K562 (cell line): ENCODE measurements at regions not wholly inside any gene's neighbourhood (a gene's known extent, or its start where the extent isn't known, plus 50 kb on each side); places are given as distances from the start of the nearest gene placed in this dataset.

Experiments used
- ATAC-seq: fragments of 200-7000 bp; cut with Tn5 transposase; 3 replicates; pipeline ENCODE4 v1.9.1; 2020; ENCODE audit warnings: moderate library complexity
- BruUV-seq: library from RNA; stranded (reverse); fragments of 400-500 nt; replicated peaks from 2 replicates; lab custom pipeline; 2021; lab: Mats Ljungman, UMichigan
- CTCF ChIA-PET: fragments of 300-600 bp; formaldehyde crosslinking; extraction: SDS; loops from one replicate; lab custom pipeline; 2021; ENCODE audit warnings: low intra/inter-chr PET ratio; lab: Yijun Ruan, JAX
- POLR2A ChIA-PET: fragments of 300-600, 350-650 bp; sonication (Branson Sonifier 250); formaldehyde crosslinking; extraction: SDS; loops from one replicate; lab custom pipeline; 2021; ENCODE audit warnings: antibody characterized with exemption, inconsistent platforms; lab: Yijun Ruan, JAX
- DNase-seq, 4 experiments: peaks; one replicate each; pipeline versions ENCODE4 v3.0.0 to v3.0.0-alpha.2; 2011 to 2018; ENCODE audit warnings: low spot score in 3 of 4, mixed read lengths in 3 of 4; ENCODE audit errors: extremely low read depth in 1 of 4
- FAIRE-seq: peaks from 2 replicates; lab custom pipeline; 2011; peaks lifted over from hg19 to GRCh38; lab: Jason Lieb, UNC
- H2AFZ ChIP-seq: 2 replicates; pipeline ENCODE4 v1.6.0; 2011; ENCODE audit warnings: low read depth, low read length, control low read depth, inconsistent platforms
- H3K27ac ChIP-seq: fragments of 200-600 bp; 3 replicates; pipeline ENCODE4 v1.8.0; 2011; ENCODE audit warnings: low read depth, mild to moderate bottlenecking, control low read depth, inconsistent platforms, low read length, moderate library complexity, mixed read lengths; ENCODE audit errors: extremely low read depth
- H3K27me3 ChIP-seq, 2 experiments: fragments of 300-600 bp in 1 of 2; 2 replicates in 1 of 2; 3 replicates in 1 of 2; pipeline versions ENCODE4 v1.6.0 to v1.8.0; 2011; ENCODE audit warnings: inconsistent platforms in 2 of 2, low read length in 2 of 2, mild to moderate bottlenecking in 1 of 2, mixed read lengths in 1 of 2, moderate library complexity in 1 of 2; ENCODE audit not compliant: control insufficient read depth in 2 of 2, insufficient read depth in 2 of 2
- H3K36me3 ChIP-seq: fragments of 300-600 bp; 3 replicates; pipeline ENCODE4 v1.8.0; 2011; ENCODE audit warnings: mild to moderate bottlenecking, low read length, inconsistent platforms; ENCODE audit not compliant: control insufficient read depth, insufficient read depth
- H3K4me1 ChIP-seq, 2 experiments: fragments of 200-600 bp in 1 of 2; replicated peaks in 1 of 2; 2 replicates in 1 of 2; 3 replicates in 1 of 2; pipeline versions ENCODE4 v1.5.1 to v1.8.0; 2011; ENCODE audit warnings: inconsistent platforms in 2 of 2, low read length in 2 of 2, mild to moderate bottlenecking in 1 of 2, mixed read lengths in 1 of 2, moderate library complexity in 1 of 2; ENCODE audit not compliant: control insufficient read depth in 2 of 2, insufficient read depth in 2 of 2
- H3K4me2 ChIP-seq: 2 replicates; pipeline ENCODE4 v1.6.1; 2011; ENCODE audit warnings: low read length, control low read depth, inconsistent platforms, mixed read lengths; ENCODE audit not compliant: insufficient read depth
- H3K4me3 ChIP-seq: fragments of 200-600 bp; sonication (generic), shearing (Covaris generic); 2 replicates; pipeline ENCODE4 v1.5.1; 2016; ENCODE audit warnings: control low read depth, inconsistent platforms
- H3K79me2 ChIP-seq: fragments of 200-600 bp; 3 replicates; pipeline ENCODE4 v1.8.0; 2011; ENCODE audit warnings: low read length, inconsistent platforms; ENCODE audit not compliant: control insufficient read depth, insufficient read depth
- H3K9ac ChIP-seq, 2 experiments: 2 replicates each; pipeline versions ENCODE4 v1.6.0 to v1.6.1; 2011; ENCODE audit warnings: low read depth in 2 of 2, low read length in 2 of 2, control low read depth in 1 of 2, inconsistent platforms in 1 of 2, mild to moderate bottlenecking in 1 of 2, mixed read lengths in 1 of 2; ENCODE audit not compliant: insufficient read depth in 1 of 2
- H3K9me1 ChIP-seq: one replicate; pipeline ENCODE4 v1.6.0; 2011; ENCODE audit warnings: inconsistent platforms, mild to moderate bottlenecking, low read length, moderate library complexity; ENCODE audit not compliant: control insufficient read depth, insufficient read depth
- H3K9me3 ChIP-seq: replicated peaks from 2 replicates; pipeline ENCODE4 v1.5.1; 2011; ENCODE audit warnings: low read depth, low read length, inconsistent platforms; ENCODE audit not compliant: control insufficient read depth, insufficient read depth
- H4K20me1 ChIP-seq: replicated peaks from 2 replicates; pipeline ENCODE4 v1.6.1; 2011; ENCODE audit warnings: low read length, inconsistent platforms, mixed read lengths; ENCODE audit not compliant: control insufficient read depth, insufficient read depth
- CREB1 ChIP-seq, 2 experiments: sonication (generic) in 1 of 2; formaldehyde crosslinking in 1 of 2; IDR thresholded peaks; 2 replicates each; pipeline versions ENCODE4 v1.6.1 to v1.8.0; 2012 to 2022; ENCODE audit warnings: inconsistent platforms in 1 of 2, mild to moderate bottlenecking in 1 of 2, missing genetic modification reagents in 1 of 2, moderate library complexity in 1 of 2
- HDGF ChIP-seq: fragments of 450-650 bp; IDR thresholded peaks from 2 replicates; pipeline ENCODE4 v1.6.1; 2016
- KLF1 ChIP-seq: fragments of 450-650 bp; IDR thresholded peaks from 2 replicates; pipeline ENCODE4 v1.6.1; 2016; ENCODE audit warnings: missing genetic modification characterization, missing compliant biosample characterization
- WGBS: fragments of 100-300 bp; shearing (Covaris generic); methylation state at CpG from one replicate; pipeline ENCODE4 v1.1.6; 2016; ENCODE audit warnings: low coverage, mixed read lengths; ENCODE audit not compliant: insufficient coverage; ENCODE audit errors: missing lambda C conversion rate; 5-methylcytosine and 5-hydroxymethylcytosine counted together
- in situ Hi-C: fragments of 300-500 bp; cut with MboI; formaldehyde crosslinking; loops from 4 replicates; pipeline ENCODE4 v1.15.0; 2018; ENCODE audit warnings: inconsistent platforms, mixed read lengths
- intact Hi-C: fragments of 100-400 bp; cut with micrococcal nuclease; formaldehyde crosslinking; loops from 2 replicates; pipeline ENCODE4 v1.14.2; 2022
- TF ChIP-seq, protein P1 (sequence below): sonication (generic); formaldehyde crosslinking; IDR thresholded peaks from 2 replicates; pipeline ENCODE4 v1.8.0; 2022; ENCODE audit warnings: missing genetic modification reagents, mild to moderate bottlenecking, borderline replicate concordance
- TF ChIP-seq, protein P2 (sequence below), 2 experiments: fragments of 450-650 bp; conservative IDR thresholded peaks; 2 replicates each; pipeline ENCODE4 v1.6.1; 2017; ENCODE audit warnings: mild to moderate bottlenecking in 2 of 2, moderate library complexity in 2 of 2

DNA sequence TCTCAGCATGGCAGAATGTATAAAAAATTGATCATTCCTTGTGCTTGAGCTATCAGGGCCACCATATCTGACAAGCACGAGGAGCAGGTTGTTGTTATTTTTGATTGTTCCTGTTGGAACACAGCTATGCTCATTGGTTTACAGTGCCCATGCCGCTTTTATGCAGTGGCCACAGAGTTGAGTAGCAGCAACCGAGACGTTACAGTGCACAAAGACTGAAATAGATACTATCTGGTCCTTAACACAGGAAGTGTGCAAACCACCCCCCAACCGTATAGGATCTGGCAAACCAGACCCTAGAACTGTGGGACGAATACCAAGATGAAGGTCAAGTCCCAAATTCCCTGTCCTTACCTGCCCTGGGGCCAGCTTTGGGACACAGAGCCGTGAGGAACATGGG lies 216.6 kb downstream of the KLF6 start:
- intact Hi-C loops: no loop called here
- Histone ChIP-seq H3K4me1 (peaks cover 0 to 4% of the 10 kb centered on the region in 2 experiments; a peak in 3 of 5 replicates), H3K4me2 (no peak overlapping the region), H2AFZ (no peak overlapping the region), H3K9ac (no peak overlapping the region), H3K27ac (no peak overlapping the region), H3K9me1 (no peaks in the 10 kb centered on the region)
- in situ Hi-C loops: no loop called here
- POLR2A ChIA-PET: no interaction called here
- TF ChIP-seq, protein P1, sequence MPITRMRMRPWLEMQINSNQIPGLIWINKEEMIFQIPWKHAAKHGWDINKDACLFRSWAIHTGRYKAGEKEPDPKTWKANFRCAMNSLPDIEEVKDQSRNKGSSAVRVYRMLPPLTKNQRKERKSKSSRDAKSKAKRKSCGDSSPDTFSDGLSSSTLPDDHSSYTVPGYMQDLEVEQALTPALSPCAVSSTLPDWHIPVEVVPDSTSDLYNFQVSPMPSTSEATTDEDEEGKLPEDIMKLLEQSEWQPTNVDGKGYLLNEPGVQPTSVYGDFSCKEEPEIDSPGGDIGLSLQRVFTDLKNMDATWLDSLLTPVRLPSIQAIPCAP (CRISPR knock-in tag): no peak
- TF ChIP-seq KLF1 (tag) (no peak), HDGF (no peak), CREB1 (IDR thresholded peaks at IDR 0.05) (no peak), CREB1 (CRISPR knock-in tag; IDR thresholded peaks at IDR 0.05) (no peak)
- TF ChIP-seq, protein P2, sequence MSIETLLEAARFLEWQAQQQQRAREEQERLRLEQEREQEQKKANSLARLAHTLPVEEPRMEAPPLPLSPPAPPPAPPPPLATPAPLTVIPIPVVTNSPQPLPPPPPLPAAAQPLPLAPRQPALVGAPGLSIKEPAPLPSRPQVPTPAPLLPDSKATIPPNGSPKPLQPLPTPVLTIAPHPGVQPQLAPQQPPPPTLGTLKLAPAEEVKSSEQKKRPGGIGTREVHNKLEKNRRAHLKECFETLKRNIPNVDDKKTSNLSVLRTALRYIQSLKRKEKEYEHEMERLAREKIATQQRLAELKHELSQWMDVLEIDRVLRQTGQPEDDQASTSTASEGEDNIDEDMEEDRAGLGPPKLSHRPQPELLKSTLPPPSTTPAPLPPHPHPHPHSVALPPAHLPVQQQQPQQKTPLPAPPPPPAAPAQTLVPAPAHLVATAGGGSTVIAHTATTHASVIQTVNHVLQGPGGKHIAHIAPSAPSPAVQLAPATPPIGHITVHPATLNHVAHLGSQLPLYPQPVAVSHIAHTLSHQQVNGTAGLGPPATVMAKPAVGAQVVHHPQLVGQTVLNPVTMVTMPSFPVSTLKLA (conservative IDR thresholded peaks at IDR 0.05): no peak
- TF ChIP-seq, all 486 proteins: peak for 0
- Histone ChIP-seq H4K20me1 (0 out of 2 replicates have a peak, but pooled peaks cover 7% of the 10 kb centered on the region), H3K4me3 (no peak overlapping the region), H3K36me3 (no peaks in the 10 kb centered on the region), H3K79me2 (no peaks in the 10 kb centered on the region), H3K9me3 (no peaks in the 10 kb centered on the region), H3K27me3 (peaks cover 5 to 28% of the 10 kb centered on the region in 2 experiments; a peak in 3 of 5 replicates)
- CTCF ChIA-PET: no interaction called here
- FAIRE-seq (no peak), ATAC-seq (no peak), DNase-seq (no peak)
- no TSS peak for BruUV-seq
- 10% methylated on average over 7 of the region's 7 CpGs for WGBS
